GM12891 (cell line): ENCODE measurements at regions not wholly inside any gene's neighbourhood (a gene's known extent, or its start where the extent isn't known, plus 50 kb on each side); places are given as distances from the start of the nearest gene placed in this dataset.
"Not testable (repeated sequence)": the region's sequence is repeated elsewhere in the genome, so short reads cannot be mapped to it uniquely, and the experiment has no call there.

Experiments used
- DNase-seq: peaks from one replicate; pipeline ENCODE4 v3.0.0; 2011; ENCODE audit warnings: low spot score; ENCODE audit not compliant: insufficient read length
- FAIRE-seq: peaks from 2 replicates; lab custom pipeline; 2011; peaks lifted over from hg19 to GRCh38; lab: Jason Lieb, UNC
- PAX5 ChIP-seq: IDR thresholded peaks from 2 replicates; pipeline ENCODE4 v1.6.1; 2011; ENCODE audit warnings: low read length, moderate library complexity, mild to moderate bottlenecking; ENCODE audit not compliant: insufficient read depth, severe bottlenecking
- POLR2A ChIP-seq: IDR thresholded peaks from 2 replicates; pipeline ENCODE4 v1.6.1; 2011; ENCODE audit warnings: low read depth, low read length, control low read depth
- POLR2AphosphoS5 ChIP-seq: IDR thresholded peaks from 2 replicates; pipeline ENCODE4 v1.6.1; 2011; ENCODE audit warnings: low read depth, low read length, control low read depth
- POU2F2 ChIP-seq: IDR thresholded peaks from 2 replicates; pipeline ENCODE4 v1.6.1; 2011; ENCODE audit warnings: low read depth, mild to moderate bottlenecking, control low read depth, low read length, moderate library complexity
- SPI1 ChIP-seq: IDR thresholded peaks from 2 replicates; pipeline ENCODE4 v1.6.1; 2011; ENCODE audit warnings: low read depth, low read length, control low read depth
- TAF1 ChIP-seq: IDR thresholded peaks from 2 replicates; pipeline ENCODE4 v1.6.1; 2011; ENCODE audit warnings: low read depth, low read length, control low read depth

GRCh38 chr7:79604841-79605240 lies 151.4 kb upstream of the MAGI2 start:
- TF ChIP-seq POLR2A (no peak), POU2F2 (no peak), SPI1 (no peak), POLR2AphosphoS5 (no peak), PAX5 (no peak), TAF1 (no peak)
- no peak for FAIRE-seq
- no peak for DNase-seq

- DNase-seq (no peak), FAIRE-seq (no peak)
- TF ChIP-seq POU2F2: no peak
- TF ChIP-seq SPI1: no peak
- no peak for TF ChIP-seq POLR2A
- TF ChIP-seq PAX5: no peak
- no peak for TF ChIP-seq TAF1
- no peak for TF ChIP-seq POLR2AphosphoS5
Observed at GRCh38 chr7:79598351-79598750, 144.9 kb upstream of the MAGI2 start.

- not testable (repeated sequence) for FAIRE-seq
Observed at GRCh38 chr7:79594671-79595070, 141.2 kb upstream of the MAGI2 start.

GRCh38 chr7:79593866-79594301 lies 140.4 kb upstream of the MAGI2 start:
- TF ChIP-seq POU2F2: no peak
- TF ChIP-seq POLR2A: no peak
- TF ChIP-seq POLR2AphosphoS5: no peak
- TF ChIP-seq TAF1: no peak
- TF ChIP-seq PAX5: no peak
- no peak for TF ChIP-seq SPI1
- DNase-seq: no peak
- FAIRE-seq: no peak

More at GRCh38 chr7:79594671-79595070, 141.2 kb upstream of the MAGI2 start:
- DNase-seq: not testable (repeated sequence)

- no peak for FAIRE-seq
- no peak for DNase-seq
- TF ChIP-seq POLR2AphosphoS5: no peak
- TF ChIP-seq POLR2A: no peak
- TF ChIP-seq SPI1: no peak
- no peak for TF ChIP-seq TAF1
- TF ChIP-seq PAX5: no peak
- no peak for TF ChIP-seq POU2F2
Observed at GRCh38 chr7:79590916-79591623, 137.6 kb upstream of the MAGI2 start.

GRCh38 chr7:79590391-79590790 lies 136.9 kb upstream of the MAGI2 start:
- DNase-seq (no peak), FAIRE-seq (no peak)
- TF ChIP-seq POLR2A (no peak), TAF1 (no peak), POU2F2 (no peak), SPI1 (no peak), PAX5 (no peak), POLR2AphosphoS5 (no peak)

- TF ChIP-seq PAX5: no peak
- TF ChIP-seq POLR2AphosphoS5: no peak
- no peak for TF ChIP-seq POU2F2
- TF ChIP-seq TAF1: no peak
- TF ChIP-seq SPI1: no peak
- TF ChIP-seq POLR2A: no peak
- DNase-seq: no peak
- no peak for FAIRE-seq
Observed at GRCh38 chr7:79570903-79571302, 117.4 kb upstream of the MAGI2 start.

GRCh38 chr7:79563821-79564522 lies 110.5 kb upstream of the MAGI2 start:
- DNase-seq (no peak), FAIRE-seq (no peak)
- no peak for TF ChIP-seq POLR2A
- no peak for TF ChIP-seq PAX5

GRCh38 chr7:79555571-79555970 lies 102.1 kb upstream of the MAGI2 start:
- TF ChIP-seq SPI1 (no peak), POLR2AphosphoS5 (no peak), POLR2A (no peak), TAF1 (no peak), PAX5 (no peak), POU2F2 (no peak)
- FAIRE-seq (no peak), DNase-seq (no peak)
